Heart right ventricle (tissue), 16 donors: ENCODE measurements at regions not wholly inside any gene's neighbourhood (a gene's known extent, or its start where the extent isn't known, plus 50 kb on each side); places are given as distances from the start of the nearest gene placed in this dataset.

Experiments
- ATAC-seq, 8 donors: fragments of 200-7000 bp; cut with Tn5 transposase; one replicate each; pipeline ENCODE4 v1.9.1; 2020; ENCODE audit warnings: mild to moderate bottlenecking in 8 of 8, moderate library complexity in 8 of 8, moderate number of reproducible peaks in 1 of 8
- DNase-seq, 2 donors: peaks; one replicate each; pipeline ENCODE4 v3.0.0-alpha.2; 2020
- H3K27ac ChIP-seq, 10 donors: fragments of 200-600 bp; sonication (generic) in 2 of 10; one replicate each; pipeline versions ENCODE4 v1.5.0 to v1.8.0; 2020 to 2022; ENCODE audit warnings: mild to moderate bottlenecking in 3 of 10
- H3K27me3 ChIP-seq, 7 donors: fragments of 200-600 bp; one replicate each; pipeline ENCODE4 v1.8.0; 2021 to 2022; ENCODE audit warnings: mild to moderate bottlenecking in 2 of 7
- H3K36me3 ChIP-seq, 9 donors: fragments of 200-600 bp; sonication (generic) in 1 of 9; one replicate each; pipeline versions ENCODE4 v1.5.0 to v1.8.0; 2020 to 2022; ENCODE audit warnings: mild to moderate bottlenecking in 2 of 9
- H3K4me1 ChIP-seq, 9 donors: fragments of 200-600 bp; sonication (generic) in 1 of 9; one replicate each; pipeline versions ENCODE4 v1.5.0 to v1.8.0; 2020 to 2022; ENCODE audit warnings: mild to moderate bottlenecking in 4 of 9
- H3K4me3 ChIP-seq, 10 donors: fragments of 200-600 bp; sonication (generic) in 2 of 10; one replicate each; pipeline versions ENCODE4 v1.5.0 to v1.8.0; 2020 to 2022; ENCODE audit warnings: mild to moderate bottlenecking in 7 of 10, moderate library complexity in 2 of 10
- H3K9me3 ChIP-seq, 11 donors: fragments of 200-600 bp in 10 of 11; sonication (generic) in 2 of 11; one replicate each; pipeline versions ENCODE4 v1.5.0 to v1.8.0; 2013 to 2022; ENCODE audit warnings: mild to moderate bottlenecking in 2 of 11, control low read depth in 1 of 11, moderate library complexity in 1 of 11
- WGBS, 2 donors: extraction: QIAGEN DNeasy Blood & Tissue Kit; methylation state at CpG; one replicate each; pipeline ENCODE4 v1.1.7; 2013; ENCODE audit warnings: inconsistent platforms in 1 of 2; 5-methylcytosine and 5-hydroxymethylcytosine counted together
- intact Hi-C, 10 donors: fragments of 100-400 bp; cut with DNase I; formaldehyde crosslinking; loops; one replicate each; pipeline versions ENCODE4 v1.11.1 to v1.14.2; 2022
- TF ChIP-seq, protein P1 (sequence below), 9 donors: fragments of 200-600 bp; sonication (generic) in 2 of 9; IDR thresholded peaks; one replicate each; pipeline versions ENCODE4 v1.5.0 to v1.8.0; 2021 to 2022; ENCODE audit warnings: antibody characterized with exemption in 9 of 9, mild to moderate bottlenecking in 5 of 9, moderate library complexity in 1 of 9
- donor health status: Arrhythmogenic right ventricular cardiomyopathy.
- donor health status: ischemic (EF 13 %, LVEDD 7.1; RV severe dilation, severe dysfunction).
- donor health status: healthy with polysubstance abuse.
- donor health status: DM: no; HTN: yes; CAD: no.
- donor health status: DM: no; HTN: no; CAD: no.
- donor health status: ischemic (EF 25% LVEDD 6.9; RV normal size, moderate dysfunction).
- donor health status: ischemic (EF 25% LVEDD 5.7; RV mildly dilated, moderate dysfunction).
- donor health status: healthy.
- donor health status: DM: yes; HTN: yes; CAD: no.
- donor health status: Ischemic cardiomyopathy.
- donor health status: ischemic (EF 35%, LVEDD 5.7; RV mildly dilated, moderate dysfunction).
- donor health status: nonischemic (EF 11% LVEDD 7.7; RV severe dilation, severe dysfunction).
- donor health status: DM: yes; HTN: yes; CAD: no.
- donor health status: PGD.
- donor health status: ischemic (EF 29% LVEDD 5.4; RV normal size, mild dysfunction).
- donor health status: nonischemic (EF 23%, LVEDD 6.1; RV moderate dilation, normal function).

DNA sequence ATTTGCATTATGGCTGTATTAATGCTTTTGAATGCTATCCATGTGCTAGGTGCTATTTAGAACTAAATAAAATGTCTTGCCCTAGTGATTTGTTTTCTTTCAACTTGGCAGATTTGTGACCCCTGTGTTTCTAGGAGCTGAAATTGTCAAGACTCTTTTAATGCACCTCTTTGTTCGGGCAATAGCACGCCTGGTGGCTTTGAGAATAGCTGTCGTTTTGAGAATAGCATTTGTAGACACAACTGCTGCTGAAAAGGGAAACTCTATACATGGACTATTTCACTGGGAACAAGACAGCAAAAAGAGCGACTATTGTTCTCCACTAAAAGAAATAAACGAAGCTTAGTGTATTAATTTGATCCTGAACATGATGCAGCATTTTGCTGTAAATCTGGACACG is 352.1 kb upstream of the ZNF521 start:
- Histone ChIP-seq H3K27me3 (peaks cover 0 to 25% (median 0%) of the 10 kb centered on the region in 7 donors), H3K4me1 (no peaks in the 10 kb centered on the region), H3K27ac (no peak overlapping the region), H3K9me3 (no peaks in the 10 kb centered on the region), H3K4me3 (no peak overlapping the region), H3K36me3 (no peaks in the 10 kb centered on the region)
- no peak for DNase-seq
- ATAC-seq: no peak
- intact Hi-C loops: no loop called here
- WGBS, 2 donors: 84 to 89% methylated on average over 6 of the region's 6 CpGs
- TF ChIP-seq, protein P1, sequence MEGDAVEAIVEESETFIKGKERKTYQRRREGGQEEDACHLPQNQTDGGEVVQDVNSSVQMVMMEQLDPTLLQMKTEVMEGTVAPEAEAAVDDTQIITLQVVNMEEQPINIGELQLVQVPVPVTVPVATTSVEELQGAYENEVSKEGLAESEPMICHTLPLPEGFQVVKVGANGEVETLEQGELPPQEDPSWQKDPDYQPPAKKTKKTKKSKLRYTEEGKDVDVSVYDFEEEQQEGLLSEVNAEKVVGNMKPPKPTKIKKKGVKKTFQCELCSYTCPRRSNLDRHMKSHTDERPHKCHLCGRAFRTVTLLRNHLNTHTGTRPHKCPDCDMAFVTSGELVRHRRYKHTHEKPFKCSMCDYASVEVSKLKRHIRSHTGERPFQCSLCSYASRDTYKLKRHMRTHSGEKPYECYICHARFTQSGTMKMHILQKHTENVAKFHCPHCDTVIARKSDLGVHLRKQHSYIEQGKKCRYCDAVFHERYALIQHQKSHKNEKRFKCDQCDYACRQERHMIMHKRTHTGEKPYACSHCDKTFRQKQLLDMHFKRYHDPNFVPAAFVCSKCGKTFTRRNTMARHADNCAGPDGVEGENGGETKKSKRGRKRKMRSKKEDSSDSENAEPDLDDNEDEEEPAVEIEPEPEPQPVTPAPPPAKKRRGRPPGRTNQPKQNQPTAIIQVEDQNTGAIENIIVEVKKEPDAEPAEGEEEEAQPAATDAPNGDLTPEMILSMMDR (IDR thresholded peaks at IDR 0.05): no peak

DNA sequence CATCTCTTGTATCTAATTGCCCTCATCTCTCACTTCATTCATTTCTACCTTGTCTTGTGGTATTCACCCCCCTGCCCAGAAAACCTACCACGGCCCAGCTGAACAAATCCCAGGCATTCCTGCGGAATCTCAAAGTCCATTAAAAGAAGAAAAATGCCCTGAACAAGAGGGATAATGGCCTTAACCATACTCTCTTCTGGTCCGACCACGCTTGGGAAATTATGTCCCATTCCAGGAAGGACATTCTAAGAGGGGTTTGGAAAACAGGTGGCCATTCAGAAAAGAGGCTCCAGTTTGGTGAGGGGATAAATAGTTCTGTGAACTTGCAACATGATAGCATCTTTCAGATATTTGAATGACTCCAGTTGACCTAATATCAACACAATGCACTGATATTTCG is 349.9 kb upstream of the ZNF521 start:
- Histone ChIP-seq H3K27me3 (peaks cover 0 to 25% (median 0%) of the 10 kb centered on the region in 7 donors), H3K27ac (no peak overlapping the region), H3K36me3 (no peaks in the 10 kb centered on the region), H3K9me3 (no peaks in the 10 kb centered on the region), H3K4me1 (no peaks in the 10 kb centered on the region), H3K4me3 (no peak overlapping the region)
- TF ChIP-seq, protein P1 (IDR thresholded peaks at IDR 0.05): no peak
- intact Hi-C loops: no loop called here
- no peak for DNase-seq
- no peak for ATAC-seq
- 94% methylated on average over 5 of the region's 5 CpGs for WGBS, 2 donors

- ATAC-seq (no peak), DNase-seq (no peak)
- Histone ChIP-seq H3K4me1 (no peaks in the 10 kb centered on the region), H3K9me3 (no peaks in the 10 kb centered on the region), H3K27ac (no peak overlapping the region), H3K4me3 (no peak overlapping the region), H3K27me3 (no peaks in the 10 kb centered on the region), H3K36me3 (no peaks in the 10 kb centered on the region)
- TF ChIP-seq, protein P1 (IDR thresholded peaks at IDR 0.05): no peak
- intact Hi-C loops: loop anchor here in 1 of 10 donors (10.0 kb wide), 1 partner anchor 578 kb away; no protein-coding TSS in a partner anchor
- WGBS, 2 donors: 61 to 65% methylated on average over 3 of the region's 3 CpGs
These were observed 335.1 kb upstream of the ZNF521 start for GRCh38 chr18:25686960-25687500.

DNA sequence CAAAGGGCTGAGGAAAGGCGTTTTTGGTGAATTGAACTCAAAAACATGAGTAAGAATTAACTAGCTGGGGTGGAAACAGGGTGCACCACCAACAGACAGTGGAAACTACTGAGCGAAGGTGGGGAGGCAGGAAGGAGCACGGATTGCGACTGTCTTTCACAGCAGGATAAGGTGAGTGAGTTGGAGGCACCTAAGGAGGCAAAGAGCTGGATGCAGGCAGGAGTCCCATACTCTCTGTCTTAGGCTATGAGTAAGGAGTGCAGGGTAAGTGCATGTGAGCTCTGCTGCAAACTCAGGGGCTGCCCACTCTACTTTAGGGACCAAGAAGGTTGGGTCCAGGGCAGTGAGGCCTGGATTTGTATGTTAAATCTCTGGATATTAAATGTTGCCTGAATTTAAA is 333.1 kb upstream of the ZNF521 start:
- TF ChIP-seq, protein P1 (IDR thresholded peaks at IDR 0.05): no peak
- no peak overlapping the region for H3K27ac ChIP-seq
- intact Hi-C loops: loop anchor here in 1 of 10 donors (10.0 kb wide), 1 partner anchor 580 kb away; no protein-coding TSS in a partner anchor
- H3K4me3 ChIP-seq: no peak overlapping the region
- DNase-seq (no peak), ATAC-seq (no peak)
- H3K36me3 ChIP-seq: no peaks in the 10 kb centered on the region
- no peaks in the 10 kb centered on the region for H3K27me3 ChIP-seq
- H3K4me1 ChIP-seq: no peaks in the 10 kb centered on the region
- WGBS, 2 donors: 74 to 77% methylated on average over 4 of the region's 4 CpGs
- H3K9me3 ChIP-seq: no peaks in the 10 kb centered on the region
